Activated naive CD8-positive, alpha-beta T cell treated with anti-CD3 and anti-CD28 coated beads, Interleukin-2, amount 50 U/mL, for 24 hours (primary cell): ENCODE measurements at regions not wholly inside any gene's neighbourhood (a gene's known extent, or its start where the extent isn't known, plus 50 kb on each side); places are given as distances from the start of the nearest gene placed in this dataset.

Experiments
- ATAC-seq: fragments of 150-1000 bp; cut with Tn5 transposase; one replicate; pipeline ENCODE4 v1.10.0; 2021
- DNase-seq: peaks from one replicate; pipeline ENCODE4 v3.0.0; 2021
- H3K27ac Mint-ChIP-seq: one replicate; pipeline ENCODE4 v1.8.0; 2021; ENCODE audit warnings: mild to moderate bottlenecking, mixed read lengths
- H3K27me3 Mint-ChIP-seq: one replicate; pipeline ENCODE4 v1.8.0; 2021; ENCODE audit warnings: mixed read lengths
- H3K36me3 Mint-ChIP-seq: one replicate; pipeline ENCODE4 v1.8.0; 2021; ENCODE audit warnings: low read depth, mixed read lengths
- H3K4me1 Mint-ChIP-seq: one replicate; pipeline ENCODE4 v1.8.0; 2021; ENCODE audit warnings: mixed read lengths
- H3K4me3 Mint-ChIP-seq: one replicate; pipeline ENCODE4 v1.8.0; 2021; ENCODE audit warnings: mild to moderate bottlenecking, moderate library complexity, mixed read lengths
- H3K9me3 Mint-ChIP-seq: one replicate; pipeline ENCODE4 v1.8.0; 2021; ENCODE audit warnings: mixed read lengths

DNA sequence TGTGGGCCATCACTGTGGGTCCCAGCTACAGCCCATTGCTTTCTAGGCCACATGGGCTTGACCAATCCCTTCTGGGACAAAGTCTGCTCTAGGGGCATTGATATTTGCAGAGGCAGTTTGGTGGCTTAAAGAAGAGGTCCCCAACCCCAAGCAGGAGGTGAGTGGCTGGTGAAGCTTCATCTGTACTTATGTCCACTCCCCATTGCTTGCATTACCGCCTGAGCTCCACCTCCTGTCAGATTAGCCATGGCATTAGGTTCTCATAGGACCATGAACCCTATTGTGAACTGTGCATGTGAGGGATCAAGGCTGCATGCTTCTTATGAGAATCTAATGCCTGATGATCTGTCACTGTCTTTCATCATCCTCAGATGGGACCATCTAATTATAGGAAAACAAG is 54.4 kb upstream of the CADM1 start:
- Mint-ChIP-seq H3K9me3 (no peaks in the 10 kb centered on the region), H3K4me3 (no peak overlapping the region), H3K27ac (no peak overlapping the region), H3K27me3 (peaks cover 2% of the 10 kb centered on the region), H3K36me3 (no peaks in the 10 kb centered on the region), H3K4me1 (no peaks in the 10 kb centered on the region)
- ATAC-seq = no peak
- DNase-seq = no peak

DNA sequence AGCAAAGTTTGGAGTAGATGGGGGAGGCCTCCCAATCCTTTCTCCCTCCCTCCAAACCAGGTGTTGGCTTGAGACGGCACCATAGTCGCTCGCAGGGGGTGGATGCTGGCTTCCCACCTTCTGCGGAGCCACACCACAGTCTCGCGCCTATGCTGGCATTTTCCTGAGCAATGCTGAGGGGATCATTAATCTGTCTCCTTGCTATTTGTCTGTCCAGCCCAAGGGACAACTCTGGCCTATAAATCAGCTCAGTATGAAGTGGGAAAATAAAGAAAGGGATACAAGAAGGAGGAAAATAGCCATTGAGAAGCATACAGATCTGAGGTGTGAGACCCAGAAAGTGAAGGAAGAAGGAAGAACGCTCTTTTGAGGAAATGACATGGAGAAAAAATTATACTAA is 53.5 kb upstream of the CADM1 start:
- Mint-ChIP-seq H3K9me3 (no peaks in the 10 kb centered on the region), H3K27me3 (no peaks in the 10 kb centered on the region), H3K4me3 (no peak overlapping the region), H3K36me3 (no peaks in the 10 kb centered on the region), H3K27ac (no peak overlapping the region), H3K4me1 (no peaks in the 10 kb centered on the region)
- no peak for DNase-seq
- ATAC-seq = no peak

GRCh38 chr11:115556984-115557383 is 52.8 kb upstream of the CADM1 start:
- ATAC-seq (no peak), DNase-seq (no peak)
- H3K9me3 Mint-ChIP-seq = no peaks in the 10 kb centered on the region
- H3K27me3 Mint-ChIP-seq = no peaks in the 10 kb centered on the region
- no peak overlapping the region for H3K27ac Mint-ChIP-seq
- H3K36me3 Mint-ChIP-seq = no peaks in the 10 kb centered on the region
- no peaks in the 10 kb centered on the region for H3K4me1 Mint-ChIP-seq
- H3K4me3 Mint-ChIP-seq = no peak overlapping the region

DNA sequence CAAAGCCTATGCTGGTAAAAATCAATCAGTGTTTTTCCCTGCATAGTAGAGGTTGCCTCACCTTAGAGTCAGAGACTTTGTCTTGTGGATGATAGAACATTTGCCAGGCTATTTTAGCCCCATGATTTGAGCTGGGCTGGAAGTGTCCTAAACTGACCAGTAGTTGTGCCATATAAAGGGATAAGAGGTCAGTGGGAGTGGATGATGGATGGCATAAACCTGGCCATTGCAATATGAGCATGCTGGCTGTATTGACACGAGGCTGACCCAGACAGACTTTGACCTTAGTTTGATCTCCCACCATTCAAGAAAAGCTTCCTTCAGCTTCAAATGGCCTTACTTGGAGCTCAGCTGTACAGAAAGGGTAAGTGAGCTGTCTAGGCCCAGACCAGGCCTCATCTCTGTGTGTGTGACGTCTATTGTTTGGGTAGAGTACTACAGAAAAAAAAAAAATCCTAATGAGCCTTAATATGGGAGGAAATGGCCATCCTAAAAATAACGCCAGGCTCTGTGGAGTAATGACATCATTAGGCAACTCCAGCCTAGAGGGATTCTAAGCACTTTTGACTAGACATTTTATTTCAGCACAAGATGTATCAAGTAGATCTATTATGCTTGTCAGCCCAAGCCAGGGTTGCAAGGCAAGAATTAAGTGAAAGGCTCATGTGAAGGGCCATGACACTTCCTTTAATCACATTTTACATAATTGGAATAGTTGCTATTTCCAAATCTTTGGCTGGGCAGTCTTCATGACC is 51.3 kb upstream of the CADM1 start:
- Mint-ChIP-seq H3K4me1 (no peaks in the 10 kb centered on the region), H3K27me3 (no peaks in the 10 kb centered on the region), H3K9me3 (no peaks in the 10 kb centered on the region), H3K36me3 (no peaks in the 10 kb centered on the region), H3K4me3 (no peak overlapping the region), H3K27ac (no peak overlapping the region)
- no peak for ATAC-seq
- no peak for DNase-seq
